CD8-positive, alpha-beta memory T cell (primary cell): ENCODE measurements at regions not wholly inside any gene's neighbourhood (a gene's known extent, or its start where the extent isn't known, plus 50 kb on each side); places are given as distances from the start of the nearest gene placed in this dataset.
"Not testable (repeated sequence)": the region's sequence is repeated elsewhere in the genome, so short reads cannot be mapped to it uniquely, and the experiment has no call there.

Experiments
- CTCF ChIA-PET: fragments of 350-600 bp; sonication (Branson Sonifier 250); formaldehyde crosslinking; loops from one replicate; lab custom pipeline; 2021; ENCODE audit warnings: antibody characterized with exemption; lab: Charles Lee
- POLR2A ChIA-PET: fragments of 350-600 bp; sonication (Branson Sonifier 250); formaldehyde crosslinking; loops from one replicate; lab custom pipeline; 2021; ENCODE audit warnings: antibody characterized with exemption; lab: Charles Lee
- DNase-seq, 5 donors: peaks; one replicate each; pipeline versions ENCODE4 v3.0.0 to v3.0.0-alpha.2; 2020 to 2022; ENCODE audit warnings: mixed read lengths in 1 of 5
- H3K27ac ChIP-seq: one replicate; pipeline ENCODE4 v1.7.0; 2013; ENCODE audit warnings: low read depth, mild to moderate bottlenecking, low read length, moderate library complexity
- H3K27me3 ChIP-seq: 2 replicates; pipeline ENCODE4 v1.7.0; 2013; ENCODE audit warnings: low read length, mild to moderate bottlenecking; ENCODE audit not compliant: insufficient read depth, poor library complexity, severe bottlenecking
- H3K36me3 ChIP-seq: 2 replicates; pipeline ENCODE4 v1.7.0; 2013; ENCODE audit warnings: mild to moderate bottlenecking, low read length, moderate library complexity; ENCODE audit not compliant: insufficient read depth
- H3K4me1 ChIP-seq: 2 replicates; pipeline ENCODE4 v1.7.0; 2013; ENCODE audit warnings: mild to moderate bottlenecking, low read length, moderate library complexity; ENCODE audit not compliant: insufficient read depth
- H3K4me3 ChIP-seq: 2 replicates; pipeline ENCODE4 v1.7.0; 2013; ENCODE audit warnings: mild to moderate bottlenecking, low read length
- H3K9me3 ChIP-seq: 2 replicates; pipeline ENCODE4 v1.7.0; 2013; ENCODE audit warnings: mild to moderate bottlenecking, low read length
- H3K27ac Mint-ChIP-seq, 8 donors: one replicate each; pipeline ENCODE4 v1.8.0; 2020 to 2021; ENCODE audit warnings: mixed read lengths in 8 of 8, mild to moderate bottlenecking in 6 of 8, inconsistent platforms in 3 of 8, moderate library complexity in 3 of 8
- H3K27me3 Mint-ChIP-seq, 2 donors: one replicate each; pipeline ENCODE4 v1.8.0; 2020 to 2021; ENCODE audit warnings: mixed read lengths in 2 of 2, mild to moderate bottlenecking in 1 of 2, moderate library complexity in 1 of 2
- H3K36me3 Mint-ChIP-seq, 3 donors: one replicate each; pipeline ENCODE4 v1.8.0; 2020 to 2021; ENCODE audit warnings: mixed read lengths in 3 of 3, inconsistent platforms in 1 of 3, mild to moderate bottlenecking in 1 of 3
- H3K4me1 Mint-ChIP-seq, 3 donors: one replicate each; pipeline ENCODE4 v1.8.0; 2020 to 2021; ENCODE audit warnings: mixed read lengths in 3 of 3, inconsistent platforms in 1 of 3, mild to moderate bottlenecking in 1 of 3
- H3K4me3 Mint-ChIP-seq, 7 donors: one replicate each; pipeline ENCODE4 v1.8.0; 2020 to 2021; ENCODE audit warnings: mixed read lengths in 7 of 7, mild to moderate bottlenecking in 6 of 7, moderate library complexity in 4 of 7, inconsistent platforms in 2 of 7
- H3K9me3 Mint-ChIP-seq, 5 donors: one replicate each; pipeline ENCODE4 v1.8.0; 2020 to 2022; ENCODE audit warnings: mixed read lengths in 5 of 5, mild to moderate bottlenecking in 3 of 5, moderate library complexity in 2 of 5, inconsistent platforms in 1 of 5

DNA sequence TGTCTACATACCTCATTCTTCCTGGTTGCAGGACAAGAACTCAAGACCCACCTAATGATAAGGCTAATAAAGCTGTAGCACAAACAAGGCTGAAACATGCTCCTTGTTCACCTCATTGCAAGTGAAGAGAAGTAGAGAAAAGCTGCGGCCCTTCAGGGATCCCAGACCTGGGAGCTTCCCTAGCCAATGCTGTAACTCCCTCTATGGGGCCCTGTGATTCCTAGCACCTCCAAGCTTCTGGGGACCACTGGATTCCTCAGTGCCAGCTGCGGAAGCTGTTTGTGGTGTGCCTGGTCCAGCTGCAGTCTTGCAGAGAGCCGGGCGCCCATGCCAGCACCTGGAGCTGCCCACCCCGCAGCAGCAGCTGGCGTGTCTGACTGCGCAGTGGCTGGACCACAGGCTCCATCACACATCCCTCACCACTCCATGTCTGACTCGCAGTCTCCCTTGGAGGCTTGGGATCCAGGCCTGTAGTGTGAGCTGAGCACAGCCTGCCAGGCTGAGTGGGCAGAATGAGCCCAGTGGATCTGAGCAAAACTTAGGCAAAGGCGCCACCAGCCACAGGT, 737.2 kb upstream of the GJE1 start:
- Mint-ChIP-seq H3K27ac (no peak overlapping the region), H3K27me3 (peaks cover 0 to 4% of the 10 kb centered on the region in 2 donors), H3K36me3 (no peaks in the 10 kb centered on the region), H3K4me1 (peaks cover 0 to 5% (median 0%) of the 10 kb centered on the region in 3 donors), H3K4me3 (no peak overlapping the region), H3K9me3 (no peaks in the 10 kb centered on the region)
- Histone ChIP-seq H3K9me3 (no peaks in the 10 kb centered on the region), H3K36me3 (no peaks in the 10 kb centered on the region), H3K27me3 (no peaks in the 10 kb centered on the region), H3K4me1 (no peaks in the 10 kb centered on the region), H3K27ac (no peak overlapping the region), H3K4me3 (no peak overlapping the region)
- ChIA-PET CTCF (no interaction called here), POLR2A (no interaction called here)
- no peak for DNase-seq

DNA sequence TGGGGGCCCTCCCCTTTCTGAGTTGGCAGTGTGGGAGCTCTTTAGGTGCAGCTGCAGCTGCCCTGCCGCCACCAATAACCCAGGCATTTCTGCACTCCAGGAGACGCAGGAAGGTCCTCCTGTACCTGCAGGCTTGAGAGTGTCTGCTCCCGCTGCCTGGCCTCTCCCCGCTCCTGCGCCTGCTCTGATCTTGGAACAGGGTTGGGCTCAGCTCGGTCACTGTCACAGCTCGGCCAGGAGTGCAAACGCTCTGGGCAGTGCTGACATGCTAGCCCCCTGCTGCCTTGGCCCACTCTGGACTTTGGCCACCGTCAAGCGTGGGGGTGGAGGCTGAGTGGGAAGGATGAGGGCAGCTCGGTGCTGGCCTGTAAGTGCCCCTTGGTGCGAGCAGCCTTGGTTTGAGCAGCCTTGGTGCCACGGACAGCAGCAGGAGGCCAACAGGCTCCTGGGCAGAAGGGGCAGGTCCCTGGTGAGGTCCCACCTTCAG, 738.1 kb upstream of the GJE1 start:
- Mint-ChIP-seq H3K27me3 (peaks cover 0 to 4% of the 10 kb centered on the region in 2 donors), H3K4me1 (peaks cover 0 to 5% (median 0%) of the 10 kb centered on the region in 3 donors), H3K27ac (no peak overlapping the region), H3K36me3 (no peaks in the 10 kb centered on the region), H3K4me3 (no peak overlapping the region), H3K9me3 (no peaks in the 10 kb centered on the region)
- H3K27ac ChIP-seq: no peak overlapping the region
- DNase-seq: no peak
- H3K9me3 ChIP-seq: no peaks in the 10 kb centered on the region
- ChIA-PET POLR2A (no interaction called here), CTCF (no interaction called here)
- no peak overlapping the region for H3K4me3 ChIP-seq
- H3K4me1 ChIP-seq: no peaks in the 10 kb centered on the region
- H3K27me3 ChIP-seq: no peaks in the 10 kb centered on the region
- H3K36me3 ChIP-seq: no peaks in the 10 kb centered on the region

DNA sequence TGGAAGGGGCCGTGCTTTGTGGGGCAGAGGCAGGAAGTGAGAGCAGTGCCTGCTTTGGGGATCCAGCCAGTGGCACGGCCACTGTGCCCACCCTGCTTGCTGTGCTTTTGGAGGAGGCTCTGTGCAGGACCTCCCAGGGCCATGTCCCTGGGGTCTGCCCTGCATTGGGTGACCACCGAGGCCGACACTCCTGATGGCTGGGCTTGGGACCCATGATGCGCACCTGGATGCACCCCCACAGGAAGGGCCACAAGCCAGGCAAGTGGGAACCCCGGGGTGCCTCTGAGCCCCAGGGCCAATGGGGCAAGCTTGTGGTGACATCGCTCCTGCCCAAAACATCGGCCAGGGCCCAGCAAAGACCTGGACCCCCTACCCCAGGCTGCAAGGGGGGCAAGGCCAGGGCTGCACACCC, 738.6 kb upstream of the GJE1 start:
- POLR2A ChIA-PET: no interaction called here
- H3K9me3 Mint-ChIP-seq: no peaks in the 10 kb centered on the region
- DNase-seq: peak in 1 of 5 donors; percentile 39
- no peak overlapping the region for H3K4me3 ChIP-seq
- H3K27ac ChIP-seq: no peak overlapping the region
- no peaks in the 10 kb centered on the region for H3K36me3 ChIP-seq
- H3K9me3 ChIP-seq: no peaks in the 10 kb centered on the region
- no peaks in the 10 kb centered on the region for H3K36me3 Mint-ChIP-seq
- H3K27ac Mint-ChIP-seq: no peak overlapping the region
- H3K4me1 Mint-ChIP-seq: peaks cover 0 to 5% (median 0%) of the 10 kb centered on the region in 3 donors
- no peaks in the 10 kb centered on the region for H3K4me1 ChIP-seq
- H3K27me3 ChIP-seq: no peaks in the 10 kb centered on the region
- CTCF ChIA-PET: no interaction called here
- H3K27me3 Mint-ChIP-seq: peaks cover 0 to 4% of the 10 kb centered on the region in 2 donors
- H3K4me3 Mint-ChIP-seq: no peak overlapping the region

DNA sequence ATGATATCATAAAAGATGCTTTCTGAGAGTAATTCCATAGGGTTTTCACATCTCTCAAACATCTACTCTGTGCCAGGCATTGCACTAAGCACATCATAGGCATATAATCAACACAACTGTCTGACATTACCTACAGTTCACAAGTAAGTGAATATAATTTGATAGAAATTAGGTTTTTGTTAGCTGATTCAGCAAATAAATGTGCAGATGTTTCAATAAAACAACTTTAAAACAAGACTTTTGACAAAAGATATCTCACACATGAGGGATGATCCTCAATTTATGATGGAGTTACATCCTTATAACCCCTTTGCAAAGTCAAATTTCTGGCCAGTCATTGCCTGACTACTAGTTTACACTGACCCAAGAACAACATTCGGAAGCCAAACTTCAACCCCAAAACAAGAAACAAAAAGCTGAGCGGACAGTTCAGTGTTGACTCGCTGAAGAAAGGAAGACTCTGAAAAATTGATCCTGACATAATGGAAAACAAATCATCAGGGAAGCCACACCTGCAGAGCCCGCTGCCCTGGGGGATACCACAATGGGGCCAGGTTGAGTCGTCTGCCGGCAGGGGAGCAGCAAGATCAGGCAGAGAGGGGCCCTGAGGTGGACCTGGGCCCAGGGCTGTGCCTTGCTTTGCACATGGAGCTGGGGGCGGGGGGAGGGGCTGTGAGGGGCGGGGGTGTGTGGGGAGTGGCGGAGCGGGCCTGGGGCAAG, 739.2 kb upstream of the GJE1 start:
- CTCF ChIA-PET: no interaction called here
- H3K4me3 Mint-ChIP-seq: no peak overlapping the region
- no peaks in the 10 kb centered on the region for H3K9me3 ChIP-seq

DNA sequence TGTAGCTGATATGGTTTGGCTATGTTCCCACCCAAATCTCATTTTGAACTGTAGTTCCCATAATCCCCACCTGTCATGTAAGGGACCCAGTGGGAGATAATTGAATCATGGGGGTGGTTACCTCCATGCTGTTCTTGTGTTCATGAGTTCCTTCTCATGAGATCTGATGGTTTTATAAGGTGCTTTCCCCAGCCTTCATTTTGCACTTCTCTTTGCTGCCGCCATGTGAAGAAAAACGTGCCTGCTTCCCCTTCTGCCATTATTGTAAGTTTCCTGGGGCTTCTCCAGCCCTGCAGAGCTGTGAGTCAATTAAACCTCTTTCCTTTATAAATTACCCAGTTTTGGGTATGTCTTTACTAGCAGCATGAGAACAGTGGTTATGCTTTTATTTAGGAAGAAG, 741.6 kb upstream of the GJE1 start:
- H3K9me3 Mint-ChIP-seq: not testable (repeated sequence)

More for the DNA sequence above, 739.2 kb upstream of the GJE1 start:
- Histone ChIP-seq H3K4me3 (no peak overlapping the region), H3K4me1 (no peaks in the 10 kb centered on the region), H3K27me3 (no peaks in the 10 kb centered on the region), H3K36me3 (no peaks in the 10 kb centered on the region), H3K27ac (no peak overlapping the region)
- H3K36me3 Mint-ChIP-seq: no peaks in the 10 kb centered on the region
- no peak for DNase-seq
- no peak overlapping the region for H3K27ac Mint-ChIP-seq
- peaks cover 0 to 5% (median 0%) of the 10 kb centered on the region in 3 donors for H3K4me1 Mint-ChIP-seq
- peaks cover 0 to 4% of the 10 kb centered on the region in 2 donors for H3K27me3 Mint-ChIP-seq
- POLR2A ChIA-PET: no interaction called here
- no peaks in the 10 kb centered on the region for H3K9me3 Mint-ChIP-seq

DNA sequence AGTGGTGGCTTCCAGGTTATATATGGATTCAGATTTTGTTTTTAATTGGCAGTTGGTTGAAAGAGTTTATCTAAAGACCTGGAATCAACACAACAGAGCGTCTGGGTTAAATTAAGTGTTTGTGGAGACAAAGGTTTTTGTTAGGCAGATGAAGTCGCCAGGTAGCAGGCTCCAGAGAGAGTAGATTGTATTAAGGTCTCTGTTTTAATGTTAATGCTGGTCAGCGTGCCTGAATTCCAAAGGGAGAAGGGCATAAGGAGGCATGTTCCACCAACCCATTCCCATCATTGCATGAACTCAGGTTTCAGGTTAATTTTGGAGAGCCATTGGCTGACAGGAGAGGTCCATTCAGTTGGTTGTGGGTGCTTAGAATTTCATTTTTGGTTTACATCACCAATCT, 744.1 kb upstream of the GJE1 start:
- Mint-ChIP-seq H3K9me3 (no peaks in the 10 kb centered on the region), H3K4me3 (no peak overlapping the region), H3K4me1 (peaks cover 0 to 5% (median 0%) of the 10 kb centered on the region in 3 donors), H3K27ac (no peak overlapping the region), H3K27me3 (peaks cover 1 to 3% of the 10 kb centered on the region in 2 donors), H3K36me3 (no peaks in the 10 kb centered on the region)
- ChIA-PET POLR2A (no interaction called here), CTCF (no interaction called here)
- H3K27ac ChIP-seq: no peak overlapping the region
- H3K36me3 ChIP-seq: no peaks in the 10 kb centered on the region
- H3K27me3 ChIP-seq: no peaks in the 10 kb centered on the region
- no peak for DNase-seq
- no peaks in the 10 kb centered on the region for H3K4me1 ChIP-seq
- H3K9me3 ChIP-seq: no peaks in the 10 kb centered on the region
- H3K4me3 ChIP-seq: no peak overlapping the region

More for the DNA sequence above, 741.6 kb upstream of the GJE1 start:
- H3K27me3 Mint-ChIP-seq, H3K9me3 ChIP-seq, H3K27me3 ChIP-seq, H3K36me3 Mint-ChIP-seq, H3K27ac ChIP-seq, CTCF ChIA-PET, H3K4me3 ChIP-seq, H3K4me3 Mint-ChIP-seq, H3K36me3 ChIP-seq, POLR2A ChIA-PET, H3K4me1 Mint-ChIP-seq, DNase-seq, H3K4me1 ChIP-seq, H3K27ac Mint-ChIP-seq: not testable (repeated sequence)

DNA sequence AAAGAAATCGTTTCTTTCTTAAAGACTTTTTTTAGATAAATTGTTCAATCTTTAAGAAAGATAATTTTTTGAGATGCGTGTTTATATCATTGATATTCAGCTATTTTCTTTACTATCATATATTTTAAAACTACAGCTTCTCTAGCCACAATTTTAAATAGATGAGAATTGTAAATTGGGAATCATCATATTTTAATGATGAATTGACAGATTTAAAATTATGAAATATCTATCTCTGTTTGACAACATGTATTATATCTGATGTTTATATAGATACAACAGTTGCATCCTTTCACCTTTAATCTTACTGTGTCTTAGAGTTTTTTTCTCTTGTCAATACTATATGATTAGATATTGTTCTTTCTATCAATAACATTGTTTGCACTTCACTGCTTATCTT, 762.3 kb upstream of the GJE1 start:
- H3K27ac ChIP-seq: no peak overlapping the region

DNA sequence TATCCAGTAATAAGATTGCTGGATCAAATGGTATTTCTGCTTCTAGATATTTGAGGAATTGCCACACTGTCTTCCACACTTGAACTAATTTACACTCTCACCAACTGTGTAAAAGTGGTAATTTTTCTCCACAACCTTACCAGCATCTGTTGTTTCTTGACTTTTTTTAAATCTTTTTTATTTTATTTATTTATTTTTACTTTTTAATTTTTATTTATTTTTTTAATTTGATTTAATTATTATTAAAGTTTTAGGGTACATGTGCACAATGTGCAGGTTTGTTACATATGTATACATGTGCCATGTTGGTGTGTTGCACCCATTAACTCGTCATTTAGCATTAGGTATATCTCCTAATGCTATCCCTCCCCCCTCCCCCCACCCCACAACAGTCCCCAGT, 765.9 kb upstream of the GJE1 start:
- H3K36me3 Mint-ChIP-seq, CTCF ChIA-PET, H3K4me1 Mint-ChIP-seq, H3K27me3 ChIP-seq, H3K4me3 ChIP-seq, H3K27me3 Mint-ChIP-seq, H3K4me3 Mint-ChIP-seq, H3K27ac ChIP-seq, POLR2A ChIA-PET, H3K9me3 ChIP-seq, H3K36me3 ChIP-seq, DNase-seq, H3K27ac Mint-ChIP-seq, H3K9me3 Mint-ChIP-seq, H3K4me1 ChIP-seq: not testable (repeated sequence)

More for the DNA sequence above, 762.3 kb upstream of the GJE1 start:
- peaks cover 0 to 4% (median 0%) of the 10 kb centered on the region in 5 donors for H3K9me3 Mint-ChIP-seq
- H3K4me1 Mint-ChIP-seq: no peaks in the 10 kb centered on the region
- POLR2A ChIA-PET: no interaction called here
- H3K4me3 Mint-ChIP-seq: no peak overlapping the region
- no peak overlapping the region for H3K4me3 ChIP-seq
- H3K9me3 ChIP-seq: no peaks in the 10 kb centered on the region
- peaks cover 0 to 10% of the 10 kb centered on the region in 2 donors for H3K27me3 Mint-ChIP-seq
- no peak overlapping the region for H3K27ac Mint-ChIP-seq
- no peaks in the 10 kb centered on the region for H3K4me1 ChIP-seq
- no peaks in the 10 kb centered on the region for H3K27me3 ChIP-seq
- CTCF ChIA-PET: no interaction called here
- no peaks in the 10 kb centered on the region for H3K36me3 ChIP-seq
- H3K36me3 Mint-ChIP-seq: no peaks in the 10 kb centered on the region
- DNase-seq: no peak
